IMR-90 (cell line): ENCODE measurements at regions not wholly inside any gene's neighbourhood (a gene's known extent, or its start where the extent isn't known, plus 50 kb on each side); places are given as distances from the start of the nearest gene placed in this dataset.

Experiments
- ATAC-seq: fragments of 200-7000 bp; cut with Tn5 transposase; 2 replicates; pipeline ENCODE4 v1.9.1; 2020; ENCODE audit warnings: low read depth, mild to moderate bottlenecking, moderate library complexity
- BruUV-seq: library from RNA; stranded (reverse); fragments of 400-500 nt; replicated peaks from 2 replicates; lab custom pipeline; 2021; lab: Mats Ljungman, UMichigan
- CTCF ChIA-PET: fragments of 300-600 bp; formaldehyde crosslinking; extraction: SDS; loops from one replicate; lab custom pipeline; 2021; ENCODE audit warnings: antibody characterized with exemption; lab: Yijun Ruan, JAX
- POLR2A ChIA-PET: fragments of 300-600 bp; sonication (Branson Sonifier 250); formaldehyde crosslinking; loops from one replicate; lab custom pipeline; 2022; ENCODE audit warnings: antibody characterized with exemption; ENCODE audit not compliant: unreplicated experiment; lab: Charles Lee
- DNase-seq: peaks from one replicate; pipeline ENCODE4 v3.0.0; 2013
- H2AFZ ChIP-seq: replicated peaks from 2 replicates; pipeline ENCODE3; 2013; ENCODE audit warnings: low read length, mild to moderate bottlenecking; ENCODE audit not compliant: poor library complexity
- H2AK5ac ChIP-seq: 2 replicates; pipeline ENCODE4 v1.6.1; 2013; ENCODE audit warnings: low read depth, low read length, inconsistent platforms
- H2AK9ac ChIP-seq: replicated peaks from 2 replicates; pipeline ENCODE3; 2013; ENCODE audit warnings: mild to moderate bottlenecking, low read depth, low read length, moderate library complexity; ENCODE audit not compliant: poor library complexity
- H2BK120ac ChIP-seq: 2 replicates; pipeline ENCODE4 v1.6.1; 2013; ENCODE audit warnings: low read depth, low read length, inconsistent platforms
- H2BK15ac ChIP-seq: 3 replicates; pipeline ENCODE4 v1.6.1; 2013; ENCODE audit warnings: low read depth, low read length, inconsistent platforms
- H2BK20ac ChIP-seq: 2 replicates; pipeline ENCODE4 v1.6.1; 2013; ENCODE audit warnings: low read depth, mild to moderate bottlenecking, inconsistent platforms, low read length, moderate library complexity
- H2BK5ac ChIP-seq: 2 replicates; pipeline ENCODE4 v1.6.1; 2013; ENCODE audit warnings: mild to moderate bottlenecking, low read depth, low read length, inconsistent platforms; ENCODE audit not compliant: poor library complexity, severe bottlenecking
- H3K14ac ChIP-seq: replicated peaks from 2 replicates; pipeline ENCODE4 v1.6.1; 2013; ENCODE audit warnings: low read depth, low read length, inconsistent platforms
- H3K18ac ChIP-seq: 2 replicates; pipeline ENCODE4 v1.6.1; 2013; ENCODE audit warnings: low read depth, low read length, control low read depth
- H3K23ac ChIP-seq: 2 replicates; pipeline ENCODE4 v1.6.1; 2013; ENCODE audit warnings: low read depth, low read length, inconsistent platforms
- H3K27ac ChIP-seq: 2 replicates; pipeline ENCODE4 v1.5.1; 2013; ENCODE audit warnings: mild to moderate bottlenecking, control low read depth, low read length; ENCODE audit not compliant: insufficient read depth
- H3K27me3 ChIP-seq: 2 replicates; pipeline ENCODE4 v1.6.1; 2013; ENCODE audit warnings: low read length; ENCODE audit not compliant: control insufficient read depth, insufficient read depth
- H3K36me3 ChIP-seq: 2 replicates; pipeline ENCODE4 v1.6.1; 2013; ENCODE audit warnings: low read length, mixed read lengths; ENCODE audit not compliant: control insufficient read depth, insufficient read depth
- H3K4ac ChIP-seq: 2 replicates; pipeline ENCODE4 v1.6.1; 2013; ENCODE audit warnings: low read depth, low read length, inconsistent platforms
- H3K4me1 ChIP-seq: 2 replicates; pipeline ENCODE4 v1.6.1; 2013; ENCODE audit warnings: low read length, mixed read lengths; ENCODE audit not compliant: control insufficient read depth, insufficient read depth
- H3K4me2 ChIP-seq: 2 replicates; pipeline ENCODE4 v1.6.1; 2013; ENCODE audit warnings: low read depth, mild to moderate bottlenecking, control low read depth, low read length, moderate library complexity
- H3K4me3 ChIP-seq: 2 replicates; pipeline ENCODE4 v1.5.1; 2013; ENCODE audit warnings: low read depth, mild to moderate bottlenecking, control low read depth, low read length, moderate library complexity; ENCODE audit not compliant: insufficient read depth
- H3K56ac ChIP-seq: 2 replicates; pipeline ENCODE4 v1.6.1; 2013; ENCODE audit warnings: low read length, inconsistent platforms; ENCODE audit not compliant: insufficient read depth; ENCODE audit errors: extremely low read depth
- H3K79me1 ChIP-seq, 2 experiments: 2 replicates each; pipeline ENCODE4 v1.6.1; 2013; ENCODE audit warnings: low read length in 2 of 2, inconsistent platforms in 1 of 2, low read depth in 1 of 2
- H3K9ac ChIP-seq: 2 replicates; pipeline ENCODE4 v1.6.1; 2013; ENCODE audit warnings: low read depth, low read length, control low read depth
- H3K9me1 ChIP-seq: 2 replicates; pipeline ENCODE4 v1.6.1; 2013; ENCODE audit warnings: low read length, inconsistent platforms; ENCODE audit not compliant: insufficient read depth
- H3K9me3 ChIP-seq: 2 replicates; pipeline ENCODE4 v1.6.1; 2013; ENCODE audit warnings: low read length; ENCODE audit not compliant: control insufficient read depth, insufficient read depth
- H4K20me1 ChIP-seq: 2 replicates; pipeline ENCODE4 v1.6.1; 2013; ENCODE audit warnings: low read length, inconsistent platforms; ENCODE audit not compliant: insufficient read depth
- H4K5ac ChIP-seq: 2 replicates; pipeline ENCODE4 v1.6.1; 2013; ENCODE audit warnings: mild to moderate bottlenecking, low read depth, low read length, control low read depth
- H4K8ac ChIP-seq, 2 experiments: 2 replicates each; pipeline ENCODE4 v1.6.1; 2013; ENCODE audit warnings: low read depth in 2 of 2, low read length in 2 of 2, control low read depth in 1 of 2, inconsistent platforms in 1 of 2
- H4K91ac ChIP-seq: 2 replicates; pipeline ENCODE4 v1.6.1; 2013; ENCODE audit warnings: low read depth, low read length, inconsistent platforms; ENCODE audit not compliant: insufficient read depth
- ELK1 ChIP-seq: fragments of 150-350 bp; IDR thresholded peaks from 2 replicates; pipeline ENCODE4 v1.6.1; 2016; ENCODE audit warnings: low read depth, mild to moderate bottlenecking, low read length, moderate library complexity, borderline replicate concordance
- WGBS, 2 experiments: methylation state at CpG; one replicate each; pipeline versions ENCODE4 v1.1.5 to v1.1.7; 2013; ENCODE audit warnings: missing lambda C conversion rate in 2 of 2; ENCODE audit not compliant: insufficient read length in 1 of 2; ENCODE audit errors: extremely low coverage in 2 of 2; 5-methylcytosine and 5-hydroxymethylcytosine counted together
- dilution Hi-C: fragments of 300-500 bp; cut with HindIII; formaldehyde crosslinking; loops from one replicate; pipeline ENCODE4 v1.14.3; 2018; ENCODE audit warnings: low sequenced_read_pairs; ENCODE audit not compliant: unreplicated experiment
- in situ Hi-C: fragments of 300-500 bp; cut with MboI; formaldehyde crosslinking; loops from 3 replicates; pipeline ENCODE4 v1.14.3; 2019; ENCODE audit warnings: low sequenced_read_pairs, inconsistent platforms, mixed read lengths
- intact Hi-C: fragments of 100-400 bp; cut with micrococcal nuclease; formaldehyde crosslinking; loops from 2 replicates; pipeline ENCODE4 v1.10.0; 2022

GRCh38 chr6:93554018-93554417 is 134.7 kb upstream of the EPHA7 start:
- no peak for DNase-seq
- Histone ChIP-seq H2BK120ac (no peak overlapping the region), H3K27ac (no peak overlapping the region), H4K20me1 (no peaks in the 10 kb centered on the region), H2BK5ac (no peak overlapping the region), H2AK9ac (no peak overlapping the region), H3K9me3 (no peaks in the 10 kb centered on the region; the same call in 1 of the 2 replicates), H3K23ac (no peak overlapping the region), H3K36me3 (no peaks in the 10 kb centered on the region), H3K4ac (no peak overlapping the region), H3K9me1 (no peaks in the 10 kb centered on the region), H3K56ac (no peak overlapping the region), H4K5ac (no peak overlapping the region), H2AFZ (no peak overlapping the region), H2BK20ac (no peak overlapping the region), H3K79me1 (no peaks in the 10 kb centered on the region), H3K14ac (no peak overlapping the region), H2AK5ac (no peak overlapping the region), H3K9ac (no peak overlapping the region), H3K18ac (no peak overlapping the region), H4K91ac (no peak overlapping the region), H3K4me3 (no peak overlapping the region), H3K4me2 (no peak overlapping the region), H3K27me3 (no peaks in the 10 kb centered on the region), H4K8ac (no peak overlapping the region), H3K4me1 (no peaks in the 10 kb centered on the region), H2BK15ac (no peak overlapping the region)
- intact Hi-C loops (no loop called here), in situ Hi-C loops (no loop called here), dilution Hi-C loops (no loop called here)
- no CpG with 5 or more reads among the region's 2 CpGs for WGBS, 2 experiments
- ChIA-PET POLR2A (no interaction called here), CTCF (no interaction called here)
- no peak for ATAC-seq
- TF ChIP-seq ELK1: no peak
- no TSS peak for BruUV-seq
